Astrocyte (in vitro differentiated cells and primary cell): ENCODE measurements at regions not wholly inside any gene's neighbourhood (a gene's known extent, or its start where the extent isn't known, plus 50 kb on each side); places are given as distances from the start of the nearest gene placed in this dataset.

Experiments
- EZH2 ChIP-seq: IDR thresholded peaks from 2 replicates; pipeline ENCODE4 v1.6.1; 2012; ENCODE audit warnings: mild to moderate bottlenecking, low read length, inconsistent platforms; ENCODE audit not compliant: insufficient read depth
- TF ChIP-seq, protein P1 (sequence below): IDR thresholded peaks from 2 replicates; pipeline ENCODE4 v1.5.1; 2011; ENCODE audit warnings: low read depth, mild to moderate bottlenecking, inconsistent platforms, low read length, moderate library complexity; ENCODE audit not compliant: insufficient read depth

DNA sequence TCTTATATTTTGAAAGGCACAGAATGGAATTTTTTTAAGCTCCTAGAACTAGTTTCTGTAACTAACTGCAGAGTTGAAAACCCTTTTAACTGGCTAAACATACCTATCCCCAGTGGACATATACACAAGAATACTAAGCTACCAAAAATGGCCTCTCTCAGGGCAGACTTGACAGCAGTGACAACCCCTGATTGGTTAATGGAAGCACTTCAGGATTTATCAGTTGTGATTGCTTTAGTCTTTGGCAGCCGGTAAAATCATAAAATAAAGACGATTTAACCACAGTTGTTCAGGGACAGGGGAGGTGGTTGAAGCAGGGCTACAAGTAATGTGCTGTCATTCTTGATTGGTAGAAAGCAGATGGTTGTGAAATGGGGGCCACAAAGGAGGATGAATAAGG is 452.0 kb upstream of the SOX9 start:
- TF ChIP-seq, protein P1, sequence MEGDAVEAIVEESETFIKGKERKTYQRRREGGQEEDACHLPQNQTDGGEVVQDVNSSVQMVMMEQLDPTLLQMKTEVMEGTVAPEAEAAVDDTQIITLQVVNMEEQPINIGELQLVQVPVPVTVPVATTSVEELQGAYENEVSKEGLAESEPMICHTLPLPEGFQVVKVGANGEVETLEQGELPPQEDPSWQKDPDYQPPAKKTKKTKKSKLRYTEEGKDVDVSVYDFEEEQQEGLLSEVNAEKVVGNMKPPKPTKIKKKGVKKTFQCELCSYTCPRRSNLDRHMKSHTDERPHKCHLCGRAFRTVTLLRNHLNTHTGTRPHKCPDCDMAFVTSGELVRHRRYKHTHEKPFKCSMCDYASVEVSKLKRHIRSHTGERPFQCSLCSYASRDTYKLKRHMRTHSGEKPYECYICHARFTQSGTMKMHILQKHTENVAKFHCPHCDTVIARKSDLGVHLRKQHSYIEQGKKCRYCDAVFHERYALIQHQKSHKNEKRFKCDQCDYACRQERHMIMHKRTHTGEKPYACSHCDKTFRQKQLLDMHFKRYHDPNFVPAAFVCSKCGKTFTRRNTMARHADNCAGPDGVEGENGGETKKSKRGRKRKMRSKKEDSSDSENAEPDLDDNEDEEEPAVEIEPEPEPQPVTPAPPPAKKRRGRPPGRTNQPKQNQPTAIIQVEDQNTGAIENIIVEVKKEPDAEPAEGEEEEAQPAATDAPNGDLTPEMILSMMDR: no peak
- no peak for TF ChIP-seq EZH2
